ENCODE measurements at regions not wholly inside any gene's neighbourhood (a gene's known extent, or its start where the extent isn't known, plus 50 kb on each side); places are given as distances from the start of the nearest gene placed in this dataset.

DNA sequence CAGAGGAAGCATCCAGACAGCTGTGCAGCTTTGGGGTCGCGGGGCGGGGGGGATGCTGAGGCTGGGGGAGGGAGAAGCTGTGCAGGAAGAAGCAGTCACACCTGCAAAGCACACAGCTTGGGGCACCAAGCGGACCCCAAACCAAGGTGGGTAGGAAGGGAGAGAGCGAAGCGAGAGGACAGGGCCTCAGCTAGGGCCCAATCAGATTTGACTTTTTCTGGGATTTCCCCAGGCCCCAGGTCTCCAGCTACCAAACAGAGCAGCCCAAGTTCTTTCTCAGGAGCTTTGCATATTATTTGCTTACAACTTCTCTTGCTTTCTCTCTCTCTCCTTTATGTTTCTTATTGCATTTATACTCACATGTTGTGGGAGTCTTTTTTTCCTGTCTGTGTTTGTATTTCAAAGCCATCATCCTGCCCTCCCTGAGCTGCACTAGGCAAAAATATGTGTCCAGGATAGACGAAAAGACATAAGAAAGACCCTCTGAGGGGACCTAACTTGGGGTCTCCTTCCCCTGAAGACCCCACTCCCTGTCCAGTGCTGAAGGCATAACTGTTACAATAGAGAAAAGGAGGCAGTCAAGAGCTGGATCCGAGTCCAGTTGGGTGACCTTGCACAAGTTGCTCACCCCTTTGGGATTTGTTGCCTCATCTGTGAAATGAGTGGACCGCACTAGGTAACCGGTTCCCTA lies 50.6 kb upstream of the SMNDC1 start:
- TF ChIP-seq, protein P1, sequence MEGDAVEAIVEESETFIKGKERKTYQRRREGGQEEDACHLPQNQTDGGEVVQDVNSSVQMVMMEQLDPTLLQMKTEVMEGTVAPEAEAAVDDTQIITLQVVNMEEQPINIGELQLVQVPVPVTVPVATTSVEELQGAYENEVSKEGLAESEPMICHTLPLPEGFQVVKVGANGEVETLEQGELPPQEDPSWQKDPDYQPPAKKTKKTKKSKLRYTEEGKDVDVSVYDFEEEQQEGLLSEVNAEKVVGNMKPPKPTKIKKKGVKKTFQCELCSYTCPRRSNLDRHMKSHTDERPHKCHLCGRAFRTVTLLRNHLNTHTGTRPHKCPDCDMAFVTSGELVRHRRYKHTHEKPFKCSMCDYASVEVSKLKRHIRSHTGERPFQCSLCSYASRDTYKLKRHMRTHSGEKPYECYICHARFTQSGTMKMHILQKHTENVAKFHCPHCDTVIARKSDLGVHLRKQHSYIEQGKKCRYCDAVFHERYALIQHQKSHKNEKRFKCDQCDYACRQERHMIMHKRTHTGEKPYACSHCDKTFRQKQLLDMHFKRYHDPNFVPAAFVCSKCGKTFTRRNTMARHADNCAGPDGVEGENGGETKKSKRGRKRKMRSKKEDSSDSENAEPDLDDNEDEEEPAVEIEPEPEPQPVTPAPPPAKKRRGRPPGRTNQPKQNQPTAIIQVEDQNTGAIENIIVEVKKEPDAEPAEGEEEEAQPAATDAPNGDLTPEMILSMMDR (IDR thresholded peaks at IDR 0.05; ENCODE audit: extremely low read depth, insufficient read depth, missing control alignments): no peak
- peak; percentile 75 for DNase-seq (ENCODE audit: low spot score)
- in situ Hi-C loops (cut with MboI; ENCODE audit: low pct_unique_long_range_greater_than_20kb, low sequenced_read_pairs, unreplicated experiment): loop anchor here (10.0 kb wide), 2 partner anchors 150 to 190 kb away; no protein-coding TSS in a partner anchor

DNA sequence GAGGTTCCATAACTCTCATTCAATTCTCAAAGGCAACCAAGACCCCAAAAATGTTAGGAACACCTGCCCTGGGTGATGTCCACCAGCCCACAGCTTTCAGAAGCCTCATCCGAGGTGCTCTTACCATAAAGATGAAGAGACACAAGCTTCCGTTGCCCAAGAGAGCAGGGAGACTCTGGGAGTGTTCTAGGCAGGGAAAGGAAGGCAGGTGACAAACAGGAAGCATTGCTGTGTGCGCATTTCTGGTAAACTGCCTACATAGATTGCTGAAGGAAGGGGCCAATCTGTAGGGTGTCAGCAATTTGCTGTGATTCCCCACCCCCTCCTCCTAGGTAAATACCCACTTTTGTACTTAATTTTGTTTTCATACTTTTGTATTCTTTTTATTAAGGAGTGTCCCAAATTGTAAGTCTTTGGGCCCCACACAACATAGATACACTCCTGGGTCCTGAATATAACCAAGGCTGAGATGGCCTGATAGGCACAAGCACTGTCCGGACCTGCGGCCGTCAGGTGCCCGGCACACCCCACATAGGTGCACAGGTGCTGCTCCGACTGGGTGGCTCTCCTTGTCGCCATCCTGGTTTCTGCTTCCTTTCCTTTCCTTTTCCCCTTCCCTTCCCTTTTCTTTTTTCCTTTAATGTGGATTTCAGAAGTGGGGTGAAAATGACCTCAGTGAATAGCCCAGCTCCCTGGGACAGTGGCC lies 51.4 kb upstream of the SMNDC1 start:
- DNase-seq (ENCODE audit: low spot score): no peak
- in situ Hi-C loops (cut with MboI; ENCODE audit: low pct_unique_long_range_greater_than_20kb, low sequenced_read_pairs, unreplicated experiment): loop anchor here (10.0 kb wide), 2 partner anchors 149 to 189 kb away; no protein-coding TSS in a partner anchor
- TF ChIP-seq, protein P1 (IDR thresholded peaks at IDR 0.05; ENCODE audit: extremely low read depth, insufficient read depth, missing control alignments): no peak

DNA sequence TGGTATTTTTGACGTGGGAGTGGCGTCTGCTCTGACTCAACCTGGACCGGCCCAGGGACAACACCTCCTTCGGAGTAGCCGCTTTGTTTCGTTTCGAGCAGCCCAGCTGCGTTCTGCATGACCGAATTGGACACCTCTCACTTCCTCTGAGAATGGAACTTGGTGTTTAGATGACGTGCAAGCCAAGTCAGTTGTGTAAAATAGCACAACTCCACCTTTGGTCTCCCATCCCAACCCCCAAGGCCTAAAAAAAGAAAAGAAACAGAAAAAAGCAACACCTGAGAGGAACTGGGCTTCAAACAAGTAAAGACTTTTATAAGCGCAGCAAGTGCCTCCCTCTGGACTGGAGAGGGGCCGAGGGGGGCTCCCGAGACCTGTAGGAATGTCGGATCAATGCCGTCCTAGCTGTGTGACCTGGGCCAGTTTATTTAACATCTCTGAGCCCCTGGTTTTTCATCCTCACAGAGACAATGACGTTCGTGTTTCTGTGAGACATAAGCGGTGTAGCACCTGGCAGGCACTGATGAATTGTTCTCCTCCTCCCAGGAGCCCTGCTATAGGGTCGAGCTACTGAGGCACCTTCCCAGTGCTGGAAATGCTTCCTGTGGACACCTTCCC lies 52.0 kb upstream of the SMNDC1 start:
- peak; percentile 85 for DNase-seq (ENCODE audit: low spot score)
- in situ Hi-C loops (cut with MboI; ENCODE audit: low pct_unique_long_range_greater_than_20kb, low sequenced_read_pairs, unreplicated experiment): loop anchor here (10.0 kb wide), 2 partner anchors 148 to 188 kb away; no protein-coding TSS in a partner anchor

DNA sequence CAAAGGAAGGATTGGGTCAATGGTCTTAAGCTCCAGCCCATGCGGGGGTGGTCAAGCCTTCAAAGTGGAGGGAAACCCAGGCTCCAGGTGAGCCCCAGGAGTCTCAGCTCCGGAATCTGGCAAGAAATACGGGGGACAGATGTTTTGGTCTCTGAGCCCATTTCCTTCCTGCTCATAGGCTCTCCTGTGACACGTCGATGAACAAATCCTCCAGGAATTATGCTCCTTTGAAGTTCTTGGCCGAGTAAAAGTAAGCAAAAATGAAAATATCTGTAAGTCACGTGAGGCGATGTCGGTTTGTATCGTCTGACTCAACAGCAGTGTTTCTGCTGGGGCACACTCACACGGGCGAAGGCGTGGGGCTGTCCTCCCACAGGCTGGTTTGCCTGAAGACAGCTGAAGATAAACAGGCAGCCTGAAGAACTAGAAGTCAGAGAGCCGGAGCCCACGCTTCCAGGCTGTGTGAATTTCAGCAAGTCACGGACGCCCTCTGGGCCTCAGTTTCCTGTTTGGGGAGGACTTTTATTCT lies 52.6 kb upstream of the SMNDC1 start:
- TF ChIP-seq, protein P1 (IDR thresholded peaks at IDR 0.05; ENCODE audit: extremely low read depth, insufficient read depth, missing control alignments): no peak
- in situ Hi-C loops (cut with MboI; ENCODE audit: low pct_unique_long_range_greater_than_20kb, low sequenced_read_pairs, unreplicated experiment): loop anchor here (10.0 kb wide), 2 partner anchors 147 to 187 kb away; no protein-coding TSS in a partner anchor
- peak; percentile 62 for DNase-seq (ENCODE audit: low spot score)

More for the DNA sequence above, 52.0 kb upstream of the SMNDC1 start:
- TF ChIP-seq, protein P1 (IDR thresholded peaks at IDR 0.05; ENCODE audit: extremely low read depth, insufficient read depth, missing control alignments): no peak

DNA sequence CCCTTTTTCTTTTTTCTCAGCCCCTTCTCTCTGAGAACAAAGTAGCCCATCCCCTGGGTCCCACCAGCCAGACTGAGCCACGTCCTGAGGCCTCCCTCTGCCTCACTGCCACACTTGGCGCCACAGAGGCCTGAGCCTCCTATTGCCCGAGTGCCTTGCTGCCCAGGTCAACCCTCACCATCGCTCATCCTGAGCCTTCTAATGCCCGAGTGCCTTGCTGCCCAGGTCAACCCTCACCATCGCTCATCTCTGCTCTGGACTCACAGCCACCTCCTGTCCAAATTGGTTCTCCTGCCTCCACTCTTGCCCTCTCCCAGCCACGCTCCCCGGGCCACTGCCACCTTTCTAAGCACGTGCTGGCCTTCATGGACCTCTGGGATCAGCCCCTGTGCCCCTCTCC lies 53.2 kb upstream of the SMNDC1 start:
- TF ChIP-seq, protein P1 (IDR thresholded peaks at IDR 0.05; ENCODE audit: extremely low read depth, insufficient read depth, missing control alignments): no peak
- DNase-seq (ENCODE audit: low spot score): no peak
- in situ Hi-C loops (cut with MboI; ENCODE audit: low pct_unique_long_range_greater_than_20kb, low sequenced_read_pairs, unreplicated experiment): loop anchor here (10.0 kb wide), 2 partner anchors 147 to 187 kb away; no protein-coding TSS in a partner anchor

DNA sequence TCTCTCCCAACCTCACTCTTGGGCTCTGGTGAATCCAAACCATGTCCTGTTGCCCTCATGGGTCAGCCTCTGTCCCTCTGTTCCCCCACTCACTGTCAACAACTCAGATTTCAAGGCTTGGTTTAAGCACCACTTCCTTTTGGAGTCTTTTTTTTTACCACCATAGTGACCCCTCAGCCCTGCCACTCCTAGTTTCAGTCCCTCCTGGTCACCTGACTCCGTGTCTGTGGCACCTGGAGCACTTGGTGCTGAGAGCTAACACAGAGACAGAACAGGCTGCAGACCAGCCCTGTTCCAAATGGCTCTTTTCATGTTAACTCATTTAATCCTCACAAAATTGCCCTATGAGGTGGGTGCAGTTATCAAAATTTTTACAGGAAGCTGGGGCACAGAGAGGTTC lies 53.6 kb upstream of the SMNDC1 start:
- DNase-seq (ENCODE audit: low spot score): no peak
- in situ Hi-C loops (cut with MboI; ENCODE audit: low pct_unique_long_range_greater_than_20kb, low sequenced_read_pairs, unreplicated experiment): loop anchor here (10.0 kb wide), 2 partner anchors 147 to 187 kb away; no protein-coding TSS in a partner anchor
- TF ChIP-seq, protein P1 (IDR thresholded peaks at IDR 0.05; ENCODE audit: extremely low read depth, insufficient read depth, missing control alignments): no peak
